Stomach (tissue), 4 donors: ENCODE measurements at regions not wholly inside any gene's neighbourhood (a gene's known extent, or its start where the extent isn't known, plus 50 kb on each side); places are given as distances from the start of the nearest gene placed in this dataset.

Experiments
- POLR2A ChIP-seq, 4 donors: fragments of 450-650 bp; IDR thresholded peaks; one replicate each; pipeline ENCODE4 v1.6.1; 2016; ENCODE audit warnings: antibody characterized with exemption in 4 of 4, control low read depth in 2 of 4, mild to moderate bottlenecking in 1 of 4, moderate library complexity in 1 of 4
- POLR2AphosphoS5 ChIP-seq, 3 donors: sonication (generic); formaldehyde crosslinking; IDR thresholded peaks; one replicate each; pipeline ENCODE4 v1.6.1; 2016; ENCODE audit warnings: antibody characterized with exemption in 3 of 3
- TF ChIP-seq, protein P1 (sequence below), 7 experiments: fragments of 450-650 bp in 4 of 7; fragments of 200-600 bp in 3 of 7; sonication (generic) in 3 of 7; IDR thresholded peaks; one replicate each; pipeline ENCODE4 v1.5.1; 2016 to 2019; ENCODE audit warnings: antibody characterized with exemption in 7 of 7, control low read depth in 2 of 7, mild to moderate bottlenecking in 1 of 7

- TF ChIP-seq, protein P1, sequence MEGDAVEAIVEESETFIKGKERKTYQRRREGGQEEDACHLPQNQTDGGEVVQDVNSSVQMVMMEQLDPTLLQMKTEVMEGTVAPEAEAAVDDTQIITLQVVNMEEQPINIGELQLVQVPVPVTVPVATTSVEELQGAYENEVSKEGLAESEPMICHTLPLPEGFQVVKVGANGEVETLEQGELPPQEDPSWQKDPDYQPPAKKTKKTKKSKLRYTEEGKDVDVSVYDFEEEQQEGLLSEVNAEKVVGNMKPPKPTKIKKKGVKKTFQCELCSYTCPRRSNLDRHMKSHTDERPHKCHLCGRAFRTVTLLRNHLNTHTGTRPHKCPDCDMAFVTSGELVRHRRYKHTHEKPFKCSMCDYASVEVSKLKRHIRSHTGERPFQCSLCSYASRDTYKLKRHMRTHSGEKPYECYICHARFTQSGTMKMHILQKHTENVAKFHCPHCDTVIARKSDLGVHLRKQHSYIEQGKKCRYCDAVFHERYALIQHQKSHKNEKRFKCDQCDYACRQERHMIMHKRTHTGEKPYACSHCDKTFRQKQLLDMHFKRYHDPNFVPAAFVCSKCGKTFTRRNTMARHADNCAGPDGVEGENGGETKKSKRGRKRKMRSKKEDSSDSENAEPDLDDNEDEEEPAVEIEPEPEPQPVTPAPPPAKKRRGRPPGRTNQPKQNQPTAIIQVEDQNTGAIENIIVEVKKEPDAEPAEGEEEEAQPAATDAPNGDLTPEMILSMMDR (IDR thresholded peaks at IDR 0.05): no peak
- TF ChIP-seq POLR2A (IDR thresholded peaks at IDR 0.05) (no peak), POLR2AphosphoS5 (IDR thresholded peaks at IDR 0.05) (no peak)
Observed at GRCh38 chr13:58792854-58793253, 1161.3 kb downstream of the PCDH17 start.
